Lower leg skin (tissue), 3 donors: ENCODE measurements at regions not wholly inside any gene's neighbourhood (a gene's known extent, or its start where the extent isn't known, plus 50 kb on each side); places are given as distances from the start of the nearest gene placed in this dataset.

Experiments
- POLR2A ChIP-seq, 2 donors: fragments of 450-650 bp; IDR thresholded peaks; one replicate each; pipeline ENCODE4 v1.6.1; 2016 to 2017; ENCODE audit warnings: antibody characterized with exemption in 2 of 2, mild to moderate bottlenecking in 1 of 2, moderate library complexity in 1 of 2
- TF ChIP-seq, protein P1 (sequence below), 3 donors: fragments of 450-650 bp; IDR thresholded peaks; one replicate each; pipeline ENCODE4 v1.5.1; 2016; ENCODE audit warnings: antibody characterized with exemption in 3 of 3, mild to moderate bottlenecking in 3 of 3, moderate library complexity in 2 of 3

GRCh38 chr16:65414284-65414984 lies 292.6 kb upstream of the CDH11 start:
- TF ChIP-seq, protein P1, sequence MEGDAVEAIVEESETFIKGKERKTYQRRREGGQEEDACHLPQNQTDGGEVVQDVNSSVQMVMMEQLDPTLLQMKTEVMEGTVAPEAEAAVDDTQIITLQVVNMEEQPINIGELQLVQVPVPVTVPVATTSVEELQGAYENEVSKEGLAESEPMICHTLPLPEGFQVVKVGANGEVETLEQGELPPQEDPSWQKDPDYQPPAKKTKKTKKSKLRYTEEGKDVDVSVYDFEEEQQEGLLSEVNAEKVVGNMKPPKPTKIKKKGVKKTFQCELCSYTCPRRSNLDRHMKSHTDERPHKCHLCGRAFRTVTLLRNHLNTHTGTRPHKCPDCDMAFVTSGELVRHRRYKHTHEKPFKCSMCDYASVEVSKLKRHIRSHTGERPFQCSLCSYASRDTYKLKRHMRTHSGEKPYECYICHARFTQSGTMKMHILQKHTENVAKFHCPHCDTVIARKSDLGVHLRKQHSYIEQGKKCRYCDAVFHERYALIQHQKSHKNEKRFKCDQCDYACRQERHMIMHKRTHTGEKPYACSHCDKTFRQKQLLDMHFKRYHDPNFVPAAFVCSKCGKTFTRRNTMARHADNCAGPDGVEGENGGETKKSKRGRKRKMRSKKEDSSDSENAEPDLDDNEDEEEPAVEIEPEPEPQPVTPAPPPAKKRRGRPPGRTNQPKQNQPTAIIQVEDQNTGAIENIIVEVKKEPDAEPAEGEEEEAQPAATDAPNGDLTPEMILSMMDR (IDR thresholded peaks at IDR 0.05), result no peak
- no peak for TF ChIP-seq POLR2A (IDR thresholded peaks at IDR 0.05)
